GM21360 (cell line): ENCODE measurements at regions not wholly inside any gene's neighbourhood (a gene's known extent, or its start where the extent isn't known, plus 50 kb on each side); places are given as distances from the start of the nearest gene placed in this dataset.

Experiments
- ATAC-seq: cut with Tn5 transposase; IDR thresholded peaks from one replicate; pipeline ENCODE4 v1.9.1; 2021; ENCODE audit warnings: mild to moderate bottlenecking, moderate library complexity; ENCODE audit not compliant: unreplicated experiment

DNA sequence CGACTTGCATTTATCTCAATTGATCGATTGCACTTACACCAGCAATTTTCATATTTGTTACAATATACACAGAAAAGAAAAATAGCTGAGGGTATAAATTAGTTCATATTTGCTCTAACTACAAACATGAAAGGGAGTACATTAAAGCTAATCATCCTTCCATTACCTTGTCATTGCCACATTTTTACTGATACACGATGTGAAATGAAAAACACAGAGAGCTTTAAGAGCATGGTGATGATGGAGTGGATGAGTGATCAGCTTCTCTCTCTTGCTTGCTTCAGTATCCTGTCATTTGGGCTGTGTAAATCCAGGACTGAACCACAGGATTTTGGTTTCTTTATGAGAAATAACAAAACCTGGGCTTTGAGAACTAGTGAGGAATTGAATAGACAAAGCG is 1207.5 kb upstream of the GOT2 start:
- no peak for ATAC-seq

DNA sequence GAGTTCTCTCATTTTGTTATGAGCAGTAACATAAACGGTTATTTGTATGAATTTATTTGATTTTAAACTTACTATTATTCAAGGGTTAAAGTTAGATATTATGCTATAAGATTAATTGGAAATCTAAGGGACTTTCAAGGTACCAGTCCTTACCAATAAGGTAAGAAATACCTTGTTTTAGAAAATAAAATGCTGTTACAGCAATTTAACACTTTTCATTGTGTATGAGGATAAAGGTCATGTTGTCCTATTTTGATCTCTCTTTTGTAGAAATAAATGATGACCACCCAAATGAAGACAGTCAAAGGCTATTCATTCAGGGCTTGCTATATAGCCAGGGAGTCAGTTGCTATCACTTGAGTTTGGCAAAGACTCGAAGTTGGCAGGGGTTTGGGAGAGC is 1185.9 kb upstream of the GOT2 start:
- ATAC-seq: no peak

DNA sequence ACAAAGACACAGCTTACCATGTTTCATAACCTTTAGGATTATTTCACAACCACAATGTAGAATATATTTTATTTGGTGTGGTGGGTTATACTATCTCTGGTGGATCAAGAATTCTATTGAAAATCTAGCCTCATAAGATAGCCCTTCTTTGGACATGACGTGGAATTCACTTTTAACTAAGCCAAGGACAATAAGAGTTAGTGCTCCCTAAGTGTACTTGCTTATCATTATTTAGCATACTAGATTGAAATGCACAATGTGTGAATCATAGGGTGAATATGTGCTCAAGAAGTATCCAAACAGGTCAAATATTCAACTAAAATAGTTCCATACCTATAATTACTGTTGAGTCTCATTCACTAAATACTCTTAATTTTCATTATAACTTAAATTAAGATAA is 1179.5 kb upstream of the GOT2 start:
- no peak for ATAC-seq

- ATAC-seq: no peak
Observed at GRCh38 chr16:59909262-59909661, 1175.1 kb upstream of the GOT2 start.

DNA sequence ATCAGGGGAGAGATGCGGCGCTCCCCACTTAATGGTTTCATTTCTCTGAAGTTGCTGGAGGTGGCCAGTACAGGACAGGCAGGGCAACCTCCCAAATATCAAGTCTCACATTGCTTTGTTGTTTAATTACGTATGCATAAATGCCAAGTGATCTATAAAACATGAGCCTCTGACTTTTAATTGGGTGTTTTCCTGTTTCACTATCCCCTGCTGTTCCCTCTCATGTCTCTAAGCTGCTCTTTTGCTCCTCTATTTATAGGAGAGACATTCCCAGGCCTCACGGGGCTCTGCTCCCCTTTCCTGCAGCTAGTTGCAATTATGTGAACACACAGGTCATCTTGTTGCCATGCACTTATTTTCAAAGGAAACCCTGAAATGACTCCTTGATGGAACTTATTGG is 1173.5 kb upstream of the GOT2 start:
- no peak for ATAC-seq

DNA sequence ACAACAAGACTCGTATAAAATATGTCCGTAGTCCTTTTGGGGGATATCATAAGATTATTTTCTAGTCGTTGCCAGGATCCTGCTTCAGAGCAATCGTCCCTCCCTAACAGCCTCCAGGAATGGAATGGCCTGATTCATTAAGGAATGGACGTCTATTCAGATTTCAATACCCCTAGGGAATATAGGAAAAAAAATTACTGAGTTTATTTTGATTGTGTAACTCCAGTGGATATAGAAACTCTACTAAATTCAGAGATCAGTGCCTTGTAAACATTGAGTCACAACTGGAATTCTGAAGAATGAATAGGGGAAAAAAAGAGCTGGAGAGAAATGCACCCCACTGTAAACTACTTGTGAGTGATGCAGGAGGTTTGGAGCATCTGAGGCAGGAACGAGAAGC is 1171.5 kb upstream of the GOT2 start:
- no peak for ATAC-seq

DNA sequence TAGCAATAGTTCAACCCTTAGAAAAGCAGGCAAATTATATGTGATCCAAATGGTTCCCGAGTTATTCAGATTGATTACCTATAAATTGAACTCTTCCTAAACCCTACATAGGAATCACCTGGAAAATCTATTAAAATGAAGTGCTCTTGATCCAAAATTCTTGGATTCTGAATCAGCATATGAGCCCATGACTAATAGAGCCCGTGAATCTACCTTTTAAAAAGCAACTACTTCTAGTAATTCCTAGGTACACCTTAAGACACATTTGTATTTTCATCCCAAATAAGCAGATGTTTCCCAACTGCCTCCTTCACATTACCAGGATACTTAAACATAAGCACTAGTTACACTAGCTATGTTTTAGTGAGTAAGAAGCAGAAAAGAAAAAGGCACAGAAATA is 1171.0 kb upstream of the GOT2 start:
- no peak for ATAC-seq

DNA sequence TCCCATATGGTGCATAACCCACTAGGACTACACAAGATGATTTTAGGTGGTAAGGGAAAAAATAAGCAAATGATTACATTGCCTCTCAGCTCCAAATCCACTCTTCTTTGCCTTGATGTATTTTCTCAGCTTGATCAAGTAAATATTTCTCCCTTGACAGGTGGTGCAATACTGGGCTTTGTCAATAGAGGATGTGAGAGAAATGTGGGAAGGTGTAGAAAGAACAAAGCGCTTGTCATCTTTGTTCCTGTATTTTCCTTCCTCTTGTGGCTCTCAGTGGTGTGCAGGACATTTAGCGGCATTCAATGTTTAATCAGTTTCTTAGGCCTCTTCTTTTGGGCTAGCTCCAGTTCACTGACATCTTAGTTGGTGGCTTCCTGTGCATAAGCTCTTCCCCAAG is 1165.8 kb upstream of the GOT2 start:
- no peak for ATAC-seq

GRCh38 chr16:59892376-59892775 is 1158.3 kb upstream of the GOT2 start:
- ATAC-seq: no peak

GRCh38 chr16:59887856-59888255 is 1153.7 kb upstream of the GOT2 start:
- ATAC-seq: no peak

GRCh38 chr16:59886021-59886420 is 1151.9 kb upstream of the GOT2 start:
- no peak for ATAC-seq

DNA sequence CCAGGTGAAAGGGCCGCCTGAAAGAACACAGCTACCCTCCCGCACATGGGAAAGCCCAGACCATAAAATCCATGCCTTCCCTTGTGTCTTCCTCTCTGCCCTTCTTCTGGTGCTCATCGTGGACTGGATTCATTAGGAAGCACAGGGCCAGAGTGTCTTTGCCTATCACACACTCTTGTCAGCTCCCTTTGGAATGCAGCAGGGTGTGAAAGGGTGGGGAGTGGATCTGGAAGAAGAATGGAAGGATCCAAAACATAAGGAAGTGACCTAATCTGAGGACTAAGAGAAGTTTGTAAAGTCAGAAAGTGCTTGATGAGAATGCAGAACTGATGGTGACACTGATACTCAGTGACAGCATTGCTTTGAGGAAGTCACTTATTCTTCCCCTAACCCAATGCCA is 1147.3 kb upstream of the GOT2 start:
- no peak for ATAC-seq

GRCh38 chr16:59880611-59881010 is 1146.5 kb upstream of the GOT2 start:
- no peak for ATAC-seq

DNA sequence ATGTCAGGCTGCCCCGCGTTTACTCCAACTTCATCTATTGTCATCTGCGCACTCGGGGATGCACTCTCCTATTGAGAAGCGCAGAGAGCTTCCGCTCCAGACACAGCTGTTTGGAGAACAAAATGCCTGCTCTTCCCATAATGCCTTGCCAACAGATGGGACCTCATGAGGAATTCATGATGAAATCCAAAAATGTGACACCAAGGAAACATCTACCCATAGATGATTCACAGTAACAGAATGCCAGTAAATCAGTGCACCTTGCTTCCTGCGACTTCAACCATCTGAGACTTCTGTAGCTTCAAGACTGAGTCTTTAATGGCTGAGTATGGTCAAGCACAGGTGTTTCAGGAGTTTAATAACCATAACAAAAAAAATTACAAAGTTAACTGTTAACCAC is 1144.9 kb upstream of the GOT2 start:
- ATAC-seq: no peak

- ATAC-seq: no peak
Observed at GRCh38 chr16:59878479-59878878, 1144.4 kb upstream of the GOT2 start.

GRCh38 chr16:59864981-59865666 is 1131.0 kb upstream of the GOT2 start:
- no peak for ATAC-seq

- no peak for ATAC-seq
Observed at GRCh38 chr16:59859676-59860402, 1125.7 kb upstream of the GOT2 start.

DNA sequence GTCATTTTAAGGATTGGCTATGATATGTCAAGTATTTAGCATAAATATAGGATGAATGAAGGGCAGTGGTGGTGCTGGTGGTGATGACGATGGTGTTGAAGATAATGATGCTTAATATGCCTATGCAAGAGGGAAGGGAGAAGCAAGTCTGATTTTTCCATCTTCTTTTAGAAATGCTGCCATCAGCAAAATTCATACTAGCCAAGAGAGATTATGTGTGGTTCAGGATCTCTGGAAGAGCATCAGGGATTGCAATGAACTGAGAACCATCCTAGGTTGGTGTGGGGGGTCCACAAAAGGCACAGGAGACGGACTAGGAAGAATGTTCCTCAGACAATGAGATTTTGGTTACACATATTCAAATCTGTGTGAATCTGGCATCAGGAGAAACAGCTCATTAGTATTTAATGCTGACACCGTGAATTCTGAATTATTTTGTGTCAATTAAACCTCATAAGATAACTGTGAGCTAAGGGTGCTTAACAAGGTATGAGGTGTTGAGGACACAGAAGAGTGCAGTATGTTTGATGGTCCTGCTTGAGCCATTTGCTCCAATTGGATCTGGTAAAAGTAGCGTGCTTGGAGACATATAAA is 1120.8 kb upstream of the GOT2 start:
- ATAC-seq: no peak

DNA sequence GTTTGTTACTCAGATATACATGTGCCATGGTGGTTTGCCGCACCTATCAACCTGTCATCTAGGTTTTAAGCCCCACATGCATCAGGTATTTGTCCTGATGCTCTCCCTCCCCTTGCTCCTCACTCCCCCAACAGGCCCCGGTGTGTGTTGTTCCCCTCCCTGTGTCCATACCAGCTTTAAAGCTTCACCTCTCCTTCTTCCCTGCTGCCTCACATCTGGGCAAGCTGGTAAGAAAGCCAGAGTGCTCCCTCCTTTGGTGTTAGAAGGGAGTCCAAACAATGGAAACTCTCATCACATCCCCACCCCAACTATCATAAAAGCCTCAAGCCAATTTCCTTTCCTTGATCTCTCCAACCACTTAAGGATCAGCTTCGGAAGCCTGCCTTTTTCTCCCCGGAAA is 1115.6 kb upstream of the GOT2 start:
- ATAC-seq: no peak

GRCh38 chr16:59848296-59848695 is 1114.2 kb upstream of the GOT2 start:
- no peak for ATAC-seq

DNA sequence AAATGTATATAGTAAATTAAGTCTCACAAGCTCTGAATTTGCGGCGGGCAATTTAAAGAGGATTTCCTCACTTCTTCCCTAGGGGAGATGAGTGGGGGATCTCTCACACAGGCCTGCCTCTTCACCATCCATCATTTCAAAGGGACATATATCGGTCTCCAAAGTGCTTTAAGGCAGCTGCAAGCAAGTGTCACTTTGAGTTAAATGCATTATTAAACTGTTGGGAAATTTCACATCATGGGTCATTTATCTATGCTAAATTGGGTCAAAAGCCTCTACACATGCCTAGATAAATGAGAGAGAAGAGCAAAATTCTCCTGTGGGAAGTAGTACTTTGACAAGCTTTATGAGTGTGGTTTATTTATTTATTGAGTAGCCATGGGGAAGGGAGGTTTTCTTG is 1106.1 kb upstream of the GOT2 start:
- no peak for ATAC-seq

- ATAC-seq: no peak
Observed at GRCh38 chr16:59826767-59827166, 1092.7 kb upstream of the GOT2 start.
